T-helper 1 cell treated with Interleukin-12 subunit alpha and Interleukin-12 subunit beta and Interleukin-4 antibody, amounts not matched to agents 30 ng/mL and 1 ng/mL, for 36 hours (primary cell): ENCODE measurements at regions not wholly inside any gene's neighbourhood (a gene's known extent, or its start where the extent isn't known, plus 50 kb on each side); places are given as distances from the start of the nearest gene placed in this dataset.
"Not testable (repeated sequence)": the region's sequence is repeated elsewhere in the genome, so short reads cannot be mapped to it uniquely, and the experiment has no call there.

Experiments used
- intact Hi-C: fragments of 100-400 bp; cut with micrococcal nuclease; formaldehyde crosslinking; loops from one replicate; pipeline ENCODE4 v1.15.1; 2024

DNA sequence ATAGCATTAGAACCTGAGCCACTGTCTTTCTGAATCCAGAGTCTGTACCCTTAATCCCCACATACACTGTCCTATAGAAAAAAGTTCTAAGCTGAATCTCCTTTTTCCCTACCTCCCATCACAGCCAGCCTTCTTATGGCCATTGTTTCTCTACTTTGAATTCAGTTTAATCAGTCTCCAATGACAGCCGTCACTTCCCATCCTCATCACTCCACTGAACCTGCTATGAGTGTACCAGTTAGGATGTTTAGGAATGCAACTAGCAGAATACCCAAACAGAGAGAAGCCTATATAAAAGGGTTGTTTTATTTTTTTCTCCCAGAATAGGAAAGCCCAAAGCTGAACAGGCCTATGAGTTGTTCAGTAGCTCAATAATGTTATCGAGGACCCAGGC, 220.4 kb upstream of the NREP start:
- intact Hi-C loops, result no loop called here

DNA sequence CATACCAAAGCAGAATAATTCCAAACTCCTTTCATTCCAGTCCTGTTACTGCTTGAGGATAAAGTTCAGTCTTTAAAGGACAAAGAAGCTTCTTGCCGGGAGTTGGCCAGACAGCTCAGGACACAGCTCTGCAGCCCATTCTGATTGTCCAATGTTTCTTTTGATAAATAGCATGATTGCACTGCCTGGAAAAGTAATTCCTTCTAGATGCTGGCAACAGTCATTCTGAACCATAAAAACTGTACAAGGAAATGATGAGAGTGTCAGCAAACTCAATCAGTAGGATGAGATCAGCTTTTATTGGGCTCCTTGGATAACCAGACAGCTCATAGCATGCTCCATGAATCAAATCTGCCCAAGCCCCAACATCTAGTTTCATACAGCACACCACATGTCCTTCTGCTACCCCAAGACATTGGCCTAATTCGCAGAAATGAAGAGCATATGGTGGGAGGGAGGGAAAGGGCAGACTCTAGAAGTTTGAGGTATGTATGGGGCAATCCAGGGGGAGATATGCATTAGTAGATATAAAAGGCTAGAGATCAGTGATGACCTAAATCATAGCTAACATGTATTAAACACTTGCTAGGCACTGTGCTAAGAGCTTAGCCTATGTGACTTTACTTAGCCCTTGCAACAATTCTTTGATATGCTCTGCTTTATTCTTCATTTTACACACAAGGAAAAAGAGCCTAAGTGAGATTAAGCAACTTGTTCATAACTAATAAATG, 219.9 kb upstream of the NREP start:
- intact Hi-C loops, result no loop called here

DNA sequence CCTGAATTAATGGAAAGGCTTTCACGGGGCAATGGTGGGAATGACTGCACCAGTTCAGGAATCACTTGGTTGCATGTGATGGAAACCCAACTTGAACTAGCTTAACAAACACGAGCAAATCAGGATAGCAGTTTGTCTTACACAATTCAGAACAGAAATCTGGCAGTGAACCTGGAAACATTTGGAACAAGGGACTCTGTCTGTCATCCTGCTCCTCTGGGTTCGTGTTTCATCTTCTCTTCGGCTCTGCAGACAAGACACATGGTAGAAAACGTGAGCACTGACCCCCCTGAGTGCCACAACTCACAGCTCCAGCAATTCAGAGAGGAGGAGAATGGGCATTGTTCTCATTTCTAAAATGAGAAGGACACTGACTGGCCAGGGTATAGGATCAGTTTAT, 218.1 kb upstream of the NREP start:
- intact Hi-C loops, result no loop called here

GRCh38 chr5:111973961-111974360, 217.0 kb upstream of the NREP start:
- intact Hi-C loops, result no loop called here

DNA sequence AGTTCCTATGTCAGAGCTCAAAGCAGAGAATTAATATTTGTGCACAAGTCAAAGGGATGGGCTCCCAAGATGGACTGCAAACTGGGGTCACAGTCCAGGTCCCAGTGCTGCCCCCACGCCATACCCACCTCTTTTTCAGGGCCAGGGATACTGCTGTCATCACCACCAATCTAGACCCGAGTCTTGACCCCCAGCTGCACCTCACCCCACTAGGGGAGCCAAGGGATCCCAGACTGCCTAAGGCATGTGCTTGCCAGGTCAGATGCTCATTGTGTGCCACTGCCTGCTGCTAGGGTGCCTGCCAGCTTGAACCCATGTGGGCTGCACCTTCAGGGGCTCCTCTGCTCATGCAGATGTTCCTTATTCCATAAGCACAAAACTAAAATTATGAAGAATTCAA, 215.6 kb upstream of the NREP start:
- intact Hi-C loops, result no loop called here

GRCh38 chr5:111972080-111972479, 215.1 kb upstream of the NREP start:
- intact Hi-C loops, result no loop called here

DNA sequence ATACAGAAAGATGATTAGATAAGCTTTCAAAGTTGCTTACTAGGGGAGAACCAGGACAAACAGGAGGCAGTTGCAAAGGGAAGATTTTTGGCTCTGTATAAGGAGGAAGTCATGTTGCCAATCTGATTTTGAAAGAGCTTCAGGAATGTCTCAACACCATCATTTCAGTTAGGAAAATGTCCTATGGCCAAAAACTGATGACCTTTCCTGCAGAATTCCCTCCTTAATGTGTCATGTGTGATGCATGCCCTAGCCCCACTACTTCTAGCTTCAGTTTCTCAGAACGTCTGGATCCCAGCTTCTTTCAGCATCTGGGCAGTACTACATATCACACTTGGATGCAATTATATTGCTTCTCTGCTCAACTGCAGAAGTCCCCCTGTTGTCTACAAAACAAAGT, 211.5 kb upstream of the NREP start:
- intact Hi-C loops, result no loop called here

DNA sequence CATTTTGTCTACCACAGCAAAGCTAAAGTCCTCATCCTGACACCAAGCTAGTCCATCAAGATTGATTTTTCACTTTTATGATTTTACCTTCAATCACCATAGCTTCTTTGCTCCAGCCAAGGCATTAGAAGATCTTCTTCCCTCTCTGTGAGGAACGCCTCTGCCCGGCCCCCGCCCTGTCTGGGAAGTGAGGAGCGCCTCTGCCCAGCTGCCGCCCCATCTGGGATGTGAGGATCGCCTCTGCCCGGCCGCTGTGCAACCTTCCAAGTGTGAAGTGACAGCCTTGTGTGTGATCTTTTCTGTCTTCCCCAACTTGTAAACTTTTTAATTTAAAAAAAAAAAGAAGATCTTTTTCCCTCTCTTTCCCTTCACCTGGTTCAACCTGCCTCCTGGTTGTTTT, 210.5 kb upstream of the NREP start:
- intact Hi-C loops, result no loop called here

- intact Hi-C loops, result no loop called here
Measured at GRCh38 chr5:111966290-111966689, 209.3 kb upstream of the NREP start.

DNA sequence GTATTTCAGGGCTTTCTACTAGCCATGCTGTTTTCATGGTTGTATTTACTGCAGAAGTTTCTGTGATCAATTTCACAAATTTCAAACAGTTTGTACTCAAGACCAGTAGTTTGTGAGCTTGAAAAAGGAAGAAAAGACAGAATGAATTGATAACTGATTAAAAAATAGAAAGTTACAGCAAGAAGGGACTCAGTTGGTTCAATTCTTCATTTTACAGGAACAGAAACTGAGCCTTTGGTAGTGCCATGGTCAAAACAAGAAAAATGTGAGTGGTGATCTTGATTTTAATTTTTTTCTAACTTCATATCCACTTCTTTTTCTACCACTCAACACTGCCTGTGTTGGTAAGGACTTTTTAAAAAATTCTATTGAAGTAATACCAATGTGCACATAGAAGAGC, 206.6 kb upstream of the NREP start:
- intact Hi-C loops, result no loop called here

DNA sequence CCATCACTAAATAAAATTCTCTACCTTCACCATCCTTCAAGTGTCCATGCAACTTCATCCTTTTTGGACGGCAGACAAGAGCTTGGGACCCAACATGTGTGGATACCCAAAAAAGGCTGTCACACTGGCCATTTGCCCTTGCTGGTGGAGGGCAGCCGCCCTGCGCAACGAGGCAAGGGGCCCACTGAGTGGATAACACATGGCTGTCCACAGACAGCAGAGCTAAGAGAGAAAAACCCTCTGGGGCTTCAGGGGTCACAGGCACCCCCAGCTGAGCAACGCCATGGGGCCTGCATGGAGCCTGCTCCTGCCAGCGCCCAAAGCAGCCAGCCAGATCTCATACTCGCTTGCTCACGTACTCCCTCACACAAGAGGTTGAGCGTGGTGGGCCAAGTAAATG, 205.9 kb upstream of the NREP start:
- intact Hi-C loops, result no loop called here

GRCh38 chr5:111961862-111962261, 204.9 kb upstream of the NREP start:
- intact Hi-C loops, result no loop called here

DNA sequence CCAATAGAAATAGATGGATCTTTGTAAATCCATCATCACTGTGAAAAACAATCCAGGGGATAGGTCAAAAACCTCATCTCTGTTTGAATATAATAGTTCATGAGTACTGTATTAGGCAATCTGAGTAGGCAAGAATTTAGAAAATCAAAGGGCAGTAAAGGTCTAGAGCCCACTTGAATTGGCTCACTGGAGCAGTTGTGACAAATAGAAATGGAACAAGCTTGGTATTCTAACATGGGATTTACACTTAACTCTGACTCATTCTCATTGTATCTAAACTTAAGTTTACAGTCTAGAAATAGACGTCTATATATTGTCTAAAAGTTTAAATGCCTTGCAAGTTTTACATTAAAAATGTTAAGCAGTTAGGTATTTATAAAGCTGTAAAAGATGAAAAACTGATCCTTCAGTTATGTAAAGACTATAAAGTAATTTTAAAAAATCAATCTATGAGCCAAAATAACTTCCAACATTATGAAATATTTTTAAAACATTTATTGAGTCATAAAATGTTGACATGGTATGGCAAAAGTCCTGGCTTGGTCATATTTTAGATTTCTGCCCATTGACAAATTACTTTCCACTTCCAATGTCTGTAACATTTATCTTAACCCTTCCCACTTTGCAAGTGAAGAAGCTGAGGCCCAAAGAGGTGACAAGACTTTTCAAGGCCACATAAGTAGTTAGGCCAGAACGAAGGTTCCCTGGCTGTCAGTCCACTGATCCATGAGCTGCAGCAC, 203.7 kb upstream of the NREP start:
- intact Hi-C loops, result no loop called here

DNA sequence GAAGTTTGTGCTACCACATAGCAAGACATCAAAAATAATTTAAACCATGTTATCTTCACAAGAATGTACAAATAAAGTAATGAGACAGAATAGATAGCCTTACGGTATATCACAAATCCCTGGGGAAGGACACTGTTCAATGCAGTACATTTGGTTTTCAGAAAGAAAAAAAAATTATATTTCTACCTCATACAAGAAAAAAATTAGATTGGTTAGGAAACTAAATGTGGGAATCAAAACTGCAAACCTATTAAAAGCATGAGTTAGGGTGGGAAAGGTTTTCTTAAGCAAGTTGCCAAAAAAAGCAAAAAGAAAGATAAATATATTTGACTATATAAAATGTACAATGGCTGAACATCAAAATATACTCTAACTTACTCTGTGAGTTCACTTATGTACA, 201.9 kb upstream of the NREP start:
- intact Hi-C loops, result no loop called here

DNA sequence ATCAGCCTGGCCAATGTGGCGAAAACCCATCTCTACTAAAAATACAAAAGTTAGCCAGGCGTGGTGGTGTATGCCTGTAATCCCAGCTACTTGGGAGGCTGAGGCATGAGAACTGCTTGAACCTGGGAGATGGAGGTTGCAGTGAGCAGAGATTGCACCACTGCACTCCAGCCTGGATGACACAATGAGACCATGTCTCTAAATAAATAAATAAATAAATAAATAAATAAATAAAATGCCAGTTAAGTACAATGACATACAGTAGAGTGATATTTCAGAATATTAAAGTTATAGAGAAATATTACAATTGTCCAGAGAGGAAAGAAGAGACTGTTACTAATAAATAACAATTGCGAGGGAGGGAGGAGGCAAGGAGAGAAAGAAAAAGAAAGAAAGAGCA, 199.8 kb upstream of the NREP start:
- intact Hi-C loops, result not testable (repeated sequence)

GRCh38 chr5:111954516-111955395, 197.8 kb upstream of the NREP start:
- intact Hi-C loops, result no loop called here

DNA sequence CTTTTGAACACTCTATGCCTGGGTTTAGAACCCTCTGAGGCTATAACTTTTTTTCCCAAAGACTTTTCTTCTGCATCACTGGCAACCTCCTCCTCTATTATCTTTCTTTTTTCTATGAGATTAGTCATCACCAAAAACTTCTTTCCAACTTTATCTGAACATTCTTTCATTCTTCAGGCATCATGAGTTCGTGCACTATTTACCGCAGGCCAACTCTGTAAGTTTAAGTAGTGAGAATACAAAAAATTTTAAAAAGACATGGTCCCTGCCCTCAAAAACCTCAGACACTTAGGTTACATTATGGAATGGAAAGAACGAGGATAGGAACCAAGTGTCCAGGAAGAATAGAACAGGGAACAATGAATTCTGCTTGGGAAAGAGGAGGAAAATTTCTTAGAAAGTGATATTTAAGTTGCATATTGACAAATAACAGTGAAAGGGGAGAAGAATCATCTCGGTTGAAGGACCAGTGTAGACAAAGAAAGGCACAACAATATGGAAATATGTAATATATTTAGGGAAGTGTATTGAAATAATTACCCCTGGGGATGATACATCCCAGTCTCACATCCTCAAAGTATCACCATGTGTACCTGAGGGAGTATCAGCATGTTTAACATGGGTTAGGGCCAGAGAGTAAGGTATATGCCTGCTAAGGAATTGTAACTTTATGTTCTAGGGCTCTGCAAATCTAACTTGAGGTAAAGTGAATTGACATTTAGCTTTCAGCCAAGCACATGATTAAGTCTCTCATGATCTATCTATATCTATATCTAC, 196.5 kb upstream of the NREP start:
- intact Hi-C loops, result no loop called here

DNA sequence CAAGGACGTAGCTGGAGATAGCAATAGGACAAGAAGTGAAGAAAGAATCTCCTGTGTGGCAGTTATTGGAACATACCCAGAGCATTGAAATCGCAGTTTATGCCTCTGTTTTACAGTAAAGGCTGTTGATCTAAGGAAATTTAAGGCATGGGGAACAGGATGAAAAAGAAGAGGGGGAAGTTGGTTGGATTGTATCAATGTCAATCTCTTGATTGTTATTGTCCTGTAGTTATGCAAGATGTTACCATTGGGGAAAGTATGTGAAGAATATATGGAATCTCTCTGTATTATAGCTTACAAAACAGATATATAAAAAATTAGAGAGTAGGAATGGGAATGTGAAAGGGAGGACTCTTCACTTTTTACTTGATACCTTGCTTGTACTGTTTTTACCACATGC, 195.6 kb upstream of the NREP start:
- intact Hi-C loops, result no loop called here

GRCh38 chr5:111950660-111951059, 193.7 kb upstream of the NREP start:
- intact Hi-C loops, result no loop called here

DNA sequence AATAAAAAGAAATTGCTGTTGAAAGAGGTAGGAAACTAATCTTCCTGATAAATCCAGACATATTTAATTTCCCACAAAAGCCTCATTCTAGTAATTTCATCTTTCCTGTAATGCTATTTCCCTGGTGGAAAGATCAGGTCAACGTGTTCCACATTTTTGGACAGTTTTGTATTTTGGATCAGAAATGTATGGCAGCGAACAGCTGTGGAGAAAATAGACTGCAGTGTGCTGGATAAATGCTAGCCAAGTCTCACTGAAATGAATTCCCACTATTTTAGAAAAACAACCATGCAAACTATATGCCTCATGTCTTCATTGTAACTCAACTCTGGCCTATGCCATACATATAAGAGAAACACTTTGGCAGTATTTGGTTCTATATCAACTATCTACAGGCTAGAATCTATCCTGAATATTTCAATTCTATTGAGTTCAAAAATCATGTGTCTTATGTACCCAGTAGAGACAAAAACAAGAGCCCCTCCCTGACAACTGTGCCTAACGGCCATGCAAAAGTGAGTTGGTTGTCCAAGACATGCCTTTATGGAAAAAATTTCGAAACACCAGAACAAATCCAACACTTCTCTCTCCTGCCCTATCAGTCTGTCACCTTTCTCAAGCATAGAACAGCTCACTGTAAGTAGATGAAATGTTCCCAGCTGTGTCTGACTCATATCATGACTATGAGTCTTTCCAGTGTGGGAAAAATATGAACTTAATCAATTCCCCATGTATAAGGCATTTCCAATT, 191.3 kb upstream of the NREP start:
- intact Hi-C loops, result no loop called here

GRCh38 chr5:111946556-111946955, 189.6 kb upstream of the NREP start:
- intact Hi-C loops, result no loop called here
